ENCODE measurements at regions not wholly inside any gene's neighbourhood (a gene's known extent, or its start where the extent isn't known, plus 50 kb on each side); places are given as distances from the start of the nearest gene placed in this dataset.

GRCh38 chr1:198387587-198387986 lies 152.9 kb downstream of the ATP6V1G3 start:
- TF ChIP-seq CTCF (IDR thresholded peaks at IDR 0.05; ENCODE audit: low read depth, low read length) = no peak

GRCh38 chr1:198380275-198380674 lies 160.2 kb downstream of the ATP6V1G3 start:
- no peak for TF ChIP-seq CTCF (IDR thresholded peaks at IDR 0.05; ENCODE audit: low read depth, low read length)
- H3K4me3 ChIP-seq (ENCODE audit: low read depth, low read length) = no peak overlapping the region

More at GRCh38 chr1:198387587-198387986, 152.9 kb downstream of the ATP6V1G3 start:
- H3K4me3 ChIP-seq (ENCODE audit: low read depth, low read length) = no peak overlapping the region

- no peak for TF ChIP-seq CTCF (IDR thresholded peaks at IDR 0.05; ENCODE audit: low read depth, low read length)
These were observed 162.8 kb downstream of the ATP6V1G3 start for GRCh38 chr1:198377702-198378101.

GRCh38 chr1:198374288-198374687 lies 166.2 kb downstream of the ATP6V1G3 start:
- no peak for TF ChIP-seq CTCF (IDR thresholded peaks at IDR 0.05; ENCODE audit: low read depth, low read length)
- H3K4me3 ChIP-seq (ENCODE audit: low read depth, low read length) = no peak overlapping the region

More at GRCh38 chr1:198377702-198378101, 162.8 kb downstream of the ATP6V1G3 start:
- H3K4me3 ChIP-seq (ENCODE audit: low read depth, low read length) = no peak overlapping the region

GRCh38 chr1:198373376-198373775 lies 167.1 kb downstream of the ATP6V1G3 start:
- no peak overlapping the region for H3K4me3 ChIP-seq (ENCODE audit: low read depth, low read length)
- TF ChIP-seq CTCF (IDR thresholded peaks at IDR 0.05; ENCODE audit: low read depth, low read length) = no peak
